CD4-positive, alpha-beta T cell treated with Interferon alpha-2 for 1 hour (primary cell): ENCODE measurements at regions not wholly inside any gene's neighbourhood (a gene's known extent, or its start where the extent isn't known, plus 50 kb on each side); places are given as distances from the start of the nearest gene placed in this dataset.
"Not testable (repeated sequence)": the region's sequence is repeated elsewhere in the genome, so short reads cannot be mapped to it uniquely, and the experiment has no call there.

Experiments used
- DNase-seq, 2 donors: peaks; one replicate each; pipeline ENCODE4 v3.0.0-alpha.2; 2020 to 2022

DNA sequence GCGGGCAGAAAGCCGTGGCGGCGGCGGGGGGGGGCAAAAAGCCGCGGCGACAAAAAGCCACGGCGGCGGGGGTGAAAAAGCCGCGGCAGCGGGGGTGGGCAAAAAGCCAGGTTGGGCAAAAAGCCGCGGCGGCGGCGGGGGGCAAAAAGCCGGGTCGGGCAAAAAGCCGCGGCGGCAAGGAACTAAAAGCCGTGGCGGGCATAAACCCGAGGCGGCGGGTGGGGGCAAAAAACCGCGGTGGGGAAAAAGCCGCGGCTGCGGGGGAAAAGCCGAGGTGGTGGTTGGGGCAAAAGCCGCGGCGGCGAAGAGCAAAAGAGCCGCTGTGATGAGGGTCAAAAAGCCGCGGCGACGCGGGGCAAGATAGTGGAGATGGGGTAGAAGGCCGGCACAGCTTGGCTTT, 1834.2 kb downstream of the FOXD4L5 start:
- DNase-seq: peak; percentile 1 to 12

DNA sequence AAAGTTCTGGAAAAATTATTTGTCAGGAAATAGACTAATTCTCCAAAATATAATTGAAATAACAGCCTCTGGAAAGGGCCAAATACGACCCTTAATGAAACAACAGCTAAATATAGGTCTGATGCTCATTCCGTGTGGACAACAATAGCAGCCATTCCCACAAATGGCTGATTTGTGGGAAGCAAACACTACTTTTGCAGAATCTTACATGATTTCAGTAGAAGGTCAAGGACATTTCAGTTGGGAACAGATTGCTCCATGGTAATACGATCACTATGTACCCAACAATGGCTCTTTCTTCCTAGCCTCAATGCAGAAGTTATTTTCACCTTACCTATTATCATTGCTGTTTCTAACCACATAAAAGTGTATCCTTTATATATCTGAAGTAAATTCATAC, 1859.9 kb downstream of the FOXD4L5 start:
- not testable (repeated sequence) for DNase-seq

DNA sequence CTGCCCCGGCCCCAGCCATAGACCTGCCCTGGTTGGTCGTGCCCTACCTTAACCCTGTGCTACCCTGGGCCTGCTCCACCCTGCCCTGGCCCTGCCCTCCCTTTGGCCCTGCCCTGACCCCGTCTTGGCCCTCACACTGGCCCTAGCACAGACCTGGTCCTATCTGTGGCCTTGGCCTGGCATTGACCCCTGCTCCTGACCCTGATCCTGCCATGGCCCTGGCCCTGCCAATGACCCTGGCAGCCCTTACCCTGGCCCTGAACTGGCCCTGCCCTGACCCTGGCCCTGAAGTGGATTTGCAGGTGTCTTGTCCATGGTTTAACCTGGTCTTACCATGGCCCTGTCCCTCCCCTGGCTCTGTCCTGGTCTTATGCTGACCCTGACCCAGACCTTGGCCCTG, 1894.1 kb downstream of the FOXD4L5 start:
- not testable (repeated sequence) for DNase-seq

DNA sequence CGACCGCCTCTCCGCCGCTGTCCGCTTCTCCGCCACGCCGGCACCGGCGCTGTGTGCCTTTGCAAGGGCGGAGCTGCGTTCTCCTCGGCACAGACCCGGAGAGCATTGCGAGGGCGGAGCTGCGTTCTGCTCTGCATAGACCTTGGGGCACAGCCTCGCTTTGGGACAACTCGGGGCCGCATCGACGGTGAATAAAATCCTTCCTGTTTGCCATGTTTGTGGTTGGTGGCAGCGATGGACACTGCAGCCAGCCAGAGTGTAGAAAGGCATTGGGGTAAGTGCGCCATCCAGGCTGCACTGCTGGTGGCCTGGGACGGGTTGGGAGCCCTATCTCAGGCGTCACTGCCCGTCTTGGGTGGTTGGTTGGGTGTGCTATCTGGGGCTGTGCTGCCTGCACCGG, 1899.5 kb downstream of the FOXD4L5 start:
- not testable (repeated sequence) for DNase-seq

DNA sequence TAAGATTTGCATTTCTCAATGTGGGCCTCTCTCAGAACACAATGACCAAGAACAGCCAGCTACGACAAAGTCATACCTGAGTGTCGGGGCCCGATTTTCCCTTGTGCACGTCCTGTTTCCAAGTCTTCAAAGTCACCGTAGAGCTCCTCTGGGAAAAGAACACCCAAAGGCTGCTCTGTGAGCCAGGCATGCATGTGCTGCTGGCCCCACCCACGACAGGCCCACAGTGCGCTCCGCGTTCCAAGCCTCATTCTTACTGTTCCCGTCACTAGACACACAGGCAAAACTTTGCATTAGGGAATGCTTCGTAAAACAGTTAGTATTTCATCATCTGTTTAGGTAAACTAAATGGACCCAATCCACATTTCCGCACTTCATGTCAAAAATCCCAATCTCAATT, 1905.1 kb downstream of the FOXD4L5 start:
- DNase-seq: not testable (repeated sequence)

DNA sequence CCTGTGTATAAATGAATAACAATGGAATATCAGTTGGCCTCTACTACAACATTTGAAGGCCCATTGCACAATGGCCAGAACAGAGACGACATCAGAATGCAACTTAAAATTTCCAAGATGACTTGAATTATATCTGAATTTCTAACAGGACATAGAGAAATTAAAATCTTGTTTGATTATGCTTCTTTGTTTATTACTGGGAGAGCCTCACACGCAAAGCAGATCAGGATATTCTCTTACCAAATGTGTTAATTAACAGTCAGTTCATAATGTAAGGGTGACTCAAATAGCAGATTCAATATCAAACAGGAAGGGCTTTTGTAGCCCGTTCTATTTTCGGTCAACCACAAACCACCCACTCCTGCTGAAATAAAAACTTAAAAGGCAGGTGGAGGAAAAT, 1930.8 kb downstream of the FOXD4L5 start:
- not testable (repeated sequence) for DNase-seq

DNA sequence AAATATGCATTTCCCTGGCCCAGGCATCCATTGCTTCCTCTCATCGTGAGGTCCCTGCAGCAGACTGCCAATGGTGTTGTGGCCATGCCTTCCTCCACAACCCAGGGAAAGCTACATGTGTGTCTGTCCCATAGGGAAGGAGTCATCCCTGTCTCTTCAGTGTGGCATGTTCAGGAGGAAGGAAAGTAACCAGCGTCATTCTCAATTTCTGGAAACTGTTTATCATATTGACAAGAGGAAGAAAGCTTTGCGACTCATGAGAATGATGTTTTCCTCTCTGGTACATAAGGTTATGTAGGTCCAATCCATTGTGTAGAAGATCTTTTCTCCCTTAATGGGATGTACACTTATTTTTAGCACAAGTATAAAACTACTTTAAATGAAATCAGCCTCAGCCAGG, 1937.7 kb downstream of the FOXD4L5 start:
- not testable (repeated sequence) for DNase-seq

DNA sequence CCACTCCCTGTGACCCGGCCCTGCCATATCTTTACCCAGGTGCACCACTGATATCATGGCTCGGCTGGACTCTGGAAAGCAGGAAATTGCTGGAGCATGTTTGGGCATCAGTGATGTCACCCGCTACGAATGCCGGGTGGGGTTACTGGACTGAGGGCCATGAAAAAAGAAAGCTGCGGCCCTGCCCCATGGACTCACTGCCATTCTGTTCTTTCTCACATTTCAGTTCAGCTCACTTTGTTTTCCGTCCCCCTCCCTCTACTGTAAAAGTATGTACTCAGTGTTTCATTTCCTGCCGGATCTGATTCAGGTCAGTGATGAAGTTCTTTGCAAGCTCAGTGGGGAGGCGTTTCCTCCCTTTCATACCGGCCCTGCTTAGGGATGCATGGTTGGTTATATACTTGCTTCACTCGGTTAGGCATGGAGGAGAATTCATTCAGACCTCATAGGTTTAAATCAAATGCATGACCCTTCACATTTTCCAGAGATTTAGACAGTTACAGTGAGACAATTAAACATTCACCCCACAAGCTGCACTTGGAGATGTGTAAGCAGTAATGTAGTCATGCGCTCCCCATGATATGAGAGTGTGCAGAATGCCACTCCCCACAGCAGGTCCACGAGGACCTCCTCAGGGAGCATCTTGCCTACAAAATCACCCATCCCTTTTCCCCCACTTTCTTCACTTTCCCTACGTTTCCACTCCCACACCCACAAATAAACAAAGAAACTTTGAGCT, 1938.5 kb downstream of the FOXD4L5 start:
- DNase-seq: peak in 1 of 2 donors; percentile 42

DNA sequence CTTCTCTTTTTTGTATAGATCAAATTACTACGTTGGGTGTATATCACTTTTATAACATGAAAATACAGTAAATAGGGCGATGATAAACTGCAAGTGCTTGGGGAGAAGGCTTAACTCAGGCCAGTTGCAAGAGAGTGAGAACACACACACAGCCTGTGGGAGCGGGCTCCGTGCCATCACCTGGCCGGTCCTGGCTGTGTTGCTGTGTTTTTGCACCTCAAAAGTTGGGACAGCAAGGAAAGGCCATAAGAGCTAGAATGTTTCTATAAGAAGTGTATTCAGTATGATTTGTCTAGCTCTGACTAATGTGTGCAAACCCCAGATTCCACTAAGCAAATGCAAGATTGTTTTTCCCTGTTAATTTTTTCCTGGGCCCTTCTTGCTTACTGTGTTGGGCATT, 1940.6 kb downstream of the FOXD4L5 start:
- not testable (repeated sequence) for DNase-seq

DNA sequence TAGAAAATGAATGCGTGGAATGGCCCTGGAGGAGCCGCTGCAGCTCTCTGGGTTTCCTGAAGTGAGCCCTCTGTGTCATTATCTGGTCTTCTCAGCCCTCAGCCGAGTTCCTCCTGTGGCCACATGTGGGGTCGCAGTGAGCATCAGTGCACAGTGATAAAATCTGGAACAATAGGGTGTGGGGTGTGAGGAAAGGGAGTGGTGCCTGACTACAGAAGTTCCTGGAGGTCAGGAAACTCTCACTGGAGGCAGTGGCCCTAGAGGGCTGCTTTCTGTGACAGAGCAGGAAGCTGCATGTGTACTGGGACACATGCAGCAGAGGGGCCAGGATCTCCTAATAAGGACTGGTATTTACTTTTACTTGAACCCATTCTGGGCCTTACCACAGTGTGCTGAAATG, 1942.5 kb downstream of the FOXD4L5 start:
- not testable (repeated sequence) for DNase-seq

DNA sequence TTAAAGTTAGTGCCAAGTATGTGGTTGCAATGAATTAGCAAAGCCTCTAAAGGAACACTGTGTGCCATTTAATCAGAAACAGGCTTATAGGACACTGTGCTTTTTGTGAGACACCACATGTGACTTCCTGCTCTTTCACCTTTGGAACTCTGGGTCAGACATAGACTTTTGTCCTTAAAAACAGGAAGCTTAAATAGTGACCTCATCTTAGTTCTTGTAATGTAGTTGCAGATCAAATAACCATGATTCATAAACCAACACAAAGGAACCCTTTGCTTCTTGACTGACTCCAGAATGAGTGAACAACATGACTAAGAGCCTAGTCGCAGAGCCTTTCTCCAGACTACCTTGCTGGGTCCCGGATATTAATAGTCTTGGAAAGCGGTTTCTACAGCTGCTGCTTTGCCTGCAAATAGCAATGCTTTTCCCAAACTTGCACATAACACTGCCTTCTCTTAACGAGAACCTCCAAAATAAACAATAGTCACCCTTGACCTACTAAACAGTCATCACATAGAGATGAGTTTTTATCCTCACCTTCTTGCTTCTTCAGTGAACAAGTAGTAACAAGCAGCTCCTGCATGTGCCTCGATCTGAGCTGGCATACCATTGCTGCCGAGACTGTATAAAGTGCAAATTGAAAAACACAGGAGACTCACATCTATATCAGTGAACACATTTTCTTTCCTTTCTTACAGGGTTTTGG, 1947.0 kb downstream of the FOXD4L5 start:
- DNase-seq: peak in 1 of 2 donors; percentile 46

DNA sequence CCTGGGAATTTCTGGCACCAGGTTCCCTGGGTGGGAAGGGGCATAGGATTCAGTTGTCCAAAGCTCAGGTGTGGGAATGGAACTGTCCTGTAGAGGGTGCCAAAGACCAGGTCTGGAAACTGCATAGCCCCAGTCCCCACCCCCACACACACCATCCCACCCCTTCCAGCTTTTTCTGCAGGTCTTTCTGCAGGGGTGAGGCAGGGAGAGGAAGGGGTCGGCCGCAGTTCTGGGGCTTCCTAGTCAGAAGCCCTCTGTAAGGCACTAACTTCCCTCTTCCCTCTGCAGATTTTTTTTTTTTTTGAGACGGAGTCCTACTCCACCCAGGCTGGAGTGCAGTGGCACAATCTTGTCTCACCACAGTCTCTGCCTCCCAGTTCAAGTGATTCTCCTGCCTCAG, 1949.7 kb downstream of the FOXD4L5 start:
- peak in 1 of 2 donors; percentile 6 for DNase-seq

DNA sequence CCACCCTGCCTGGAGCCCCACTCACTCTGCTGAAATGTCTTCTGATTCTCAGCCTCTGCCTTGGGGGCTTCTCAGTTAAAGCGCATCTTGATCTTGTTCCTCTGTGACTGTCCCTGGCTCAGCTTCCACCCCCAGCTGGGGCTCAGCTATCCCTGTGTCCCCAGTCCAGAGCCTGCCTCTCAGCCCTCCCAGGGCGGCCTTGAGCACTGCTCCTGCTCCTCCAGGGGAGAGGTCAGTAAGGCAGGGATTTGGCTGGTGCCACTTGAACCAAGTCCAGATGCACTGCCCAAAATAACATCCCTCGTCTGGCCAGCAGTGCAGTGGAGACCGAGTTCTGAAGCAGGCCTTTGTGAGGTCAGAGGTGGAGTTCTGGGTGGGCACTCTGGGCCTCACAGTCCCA, 1950.8 kb downstream of the FOXD4L5 start:
- DNase-seq: not testable (repeated sequence)

DNA sequence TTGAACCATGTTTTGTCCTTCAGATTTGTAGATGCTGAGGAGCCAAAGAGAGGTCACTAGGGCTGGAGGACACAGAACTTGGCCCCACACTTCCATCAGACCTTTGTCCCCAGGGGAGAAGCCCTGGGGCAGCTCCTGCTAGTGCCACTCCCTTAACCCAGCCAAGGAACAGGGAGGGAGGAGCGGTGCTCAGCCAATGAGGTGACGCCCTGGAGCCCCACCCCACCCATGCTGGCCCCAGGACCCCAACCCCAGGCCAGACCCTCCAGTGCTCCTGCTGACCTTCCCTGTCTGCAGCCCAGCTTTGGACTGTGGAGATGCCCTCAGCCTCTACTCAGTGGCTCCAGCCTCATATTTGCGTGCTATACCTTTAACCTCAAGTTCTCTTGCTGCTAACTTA, 1951.9 kb downstream of the FOXD4L5 start:
- not testable (repeated sequence) for DNase-seq

DNA sequence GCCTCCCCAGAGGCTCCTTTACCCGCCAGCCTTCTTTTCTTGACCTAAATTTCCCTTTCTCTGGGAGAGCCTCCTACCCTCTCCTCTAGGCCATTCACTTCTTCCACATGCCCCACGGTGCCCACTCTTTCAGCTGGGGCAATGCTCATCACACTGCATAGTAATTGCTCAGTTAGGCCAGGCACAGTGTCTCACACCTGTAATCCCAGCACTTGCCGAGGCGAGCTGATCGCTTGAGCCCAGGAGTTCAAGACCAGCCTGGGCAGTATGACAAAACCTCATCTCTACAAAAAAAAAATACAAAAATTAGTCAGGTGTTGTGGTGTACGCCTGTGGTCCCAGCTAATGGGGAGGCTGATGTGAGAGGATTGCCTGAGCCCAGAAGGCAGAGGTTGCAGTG, 1956.7 kb downstream of the FOXD4L5 start:
- DNase-seq: not testable (repeated sequence)

DNA sequence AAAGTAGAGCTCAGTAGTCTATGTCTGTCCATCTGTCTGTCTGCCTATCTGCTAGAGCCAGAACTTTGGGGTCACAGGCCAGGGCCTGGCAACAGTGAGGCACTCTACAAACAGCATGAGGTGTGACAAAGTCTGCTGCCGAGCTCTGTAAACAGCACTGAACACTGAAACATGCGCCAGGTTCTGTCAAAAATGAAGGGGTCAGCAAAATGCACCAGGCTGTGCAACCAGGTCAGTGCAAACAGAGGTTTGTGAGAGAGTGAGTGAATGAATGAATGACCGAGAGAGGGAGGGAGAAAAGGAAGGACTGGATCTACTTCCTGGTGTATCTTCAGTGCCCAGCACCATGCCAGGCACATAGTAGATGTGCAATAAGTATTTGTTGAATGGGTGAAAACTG, 1957.8 kb downstream of the FOXD4L5 start:
- DNase-seq: not testable (repeated sequence)

DNA sequence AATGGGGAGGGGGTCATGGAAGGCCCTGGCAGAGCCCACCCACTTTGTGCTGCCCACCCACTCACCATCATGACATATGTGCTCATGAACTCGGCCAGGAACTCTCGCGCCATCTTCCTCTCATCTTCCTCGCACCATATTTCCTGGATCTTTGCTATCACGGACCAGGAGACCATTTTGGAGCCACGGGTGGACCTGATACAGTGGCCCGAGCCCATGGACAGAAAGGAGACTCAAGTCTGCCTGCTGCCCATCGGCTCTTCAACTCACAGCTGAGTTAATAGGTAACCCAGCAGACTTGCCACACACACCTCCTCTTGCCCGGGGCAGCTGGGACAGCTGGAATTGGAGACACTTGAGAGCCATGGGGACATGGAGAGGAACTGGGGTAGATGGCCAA, 1958.3 kb downstream of the FOXD4L5 start:
- DNase-seq: not testable (repeated sequence)

DNA sequence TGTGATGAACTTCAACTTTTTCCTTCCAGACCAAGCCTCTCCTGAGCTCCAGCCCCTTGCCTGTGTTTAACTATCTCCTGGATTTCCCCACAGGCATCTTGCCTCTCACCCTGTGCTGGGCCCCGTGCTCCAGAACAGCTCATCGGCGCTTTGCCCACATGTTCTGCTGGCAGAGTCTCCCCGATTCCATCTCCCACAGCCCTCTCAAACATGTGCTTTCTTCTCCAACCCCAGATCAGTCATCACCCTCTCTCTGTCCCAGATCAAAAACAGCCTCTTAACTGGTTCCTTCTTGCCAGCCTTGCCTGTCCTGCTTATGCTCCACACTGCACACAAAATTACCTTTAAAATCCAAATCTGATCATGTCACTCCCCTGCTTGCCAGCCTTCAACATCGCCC, 1959.3 kb downstream of the FOXD4L5 start:
- not testable (repeated sequence) for DNase-seq

DNA sequence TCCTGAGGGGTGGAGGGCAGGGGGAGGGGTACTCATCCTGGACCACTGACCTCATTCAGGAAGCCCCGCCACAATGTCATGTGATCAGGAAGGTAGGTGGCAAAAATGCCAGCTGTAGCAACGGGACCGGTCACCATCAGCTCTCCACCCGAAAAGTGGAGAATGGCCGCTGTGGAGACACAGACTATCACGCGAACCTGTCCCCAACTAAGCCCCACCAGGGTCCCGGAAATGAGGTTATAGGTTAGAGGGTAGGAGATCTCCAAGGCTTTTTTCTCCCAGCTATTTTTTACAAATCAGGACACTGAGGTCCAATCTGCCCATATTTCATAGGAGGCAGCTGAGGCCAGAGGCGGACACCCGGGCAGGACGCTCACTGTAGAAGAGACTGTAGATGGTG, 1966.9 kb downstream of the FOXD4L5 start:
- DNase-seq: not testable (repeated sequence)

DNA sequence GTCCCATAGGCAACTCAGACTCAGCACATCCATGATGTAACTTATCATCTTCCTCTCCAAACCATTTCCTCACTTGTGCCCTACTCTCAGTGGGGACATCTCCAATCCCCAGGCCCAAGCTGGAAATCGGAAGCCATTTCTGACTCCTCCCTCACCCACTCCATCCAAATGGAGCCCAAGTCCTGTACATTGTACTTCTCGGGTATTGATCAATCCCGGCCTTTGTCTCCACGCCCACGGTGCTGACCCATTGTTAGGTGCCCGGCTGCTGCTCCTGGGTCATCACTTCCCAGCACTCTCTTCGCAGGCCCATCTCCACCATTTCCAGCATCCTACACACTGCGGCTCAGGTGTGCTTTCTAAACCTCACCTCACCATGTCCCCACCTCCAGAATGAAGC, 1969.6 kb downstream of the FOXD4L5 start:
- DNase-seq: not testable (repeated sequence)

DNA sequence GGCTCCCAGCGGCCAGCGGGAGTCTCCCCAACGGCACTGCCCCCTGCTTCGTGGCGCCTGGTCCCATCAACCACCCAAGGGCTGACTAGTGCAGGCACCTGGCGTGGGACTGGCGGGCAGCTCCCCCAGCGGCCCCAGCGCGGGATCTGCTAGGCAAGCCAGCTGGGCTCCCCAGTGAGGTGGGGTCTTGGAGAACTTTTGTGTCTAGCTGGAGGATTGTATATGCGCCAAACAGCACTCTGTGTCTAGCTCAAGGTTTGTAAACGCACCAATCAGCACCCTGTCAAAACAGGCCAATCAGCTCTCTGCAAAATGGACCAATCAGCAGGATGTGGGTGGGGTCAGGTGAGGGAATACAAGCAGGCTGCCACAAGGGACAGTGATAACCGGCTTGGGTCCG, 1988.2 kb downstream of the FOXD4L5 start:
- DNase-seq: not testable (repeated sequence)

DNA sequence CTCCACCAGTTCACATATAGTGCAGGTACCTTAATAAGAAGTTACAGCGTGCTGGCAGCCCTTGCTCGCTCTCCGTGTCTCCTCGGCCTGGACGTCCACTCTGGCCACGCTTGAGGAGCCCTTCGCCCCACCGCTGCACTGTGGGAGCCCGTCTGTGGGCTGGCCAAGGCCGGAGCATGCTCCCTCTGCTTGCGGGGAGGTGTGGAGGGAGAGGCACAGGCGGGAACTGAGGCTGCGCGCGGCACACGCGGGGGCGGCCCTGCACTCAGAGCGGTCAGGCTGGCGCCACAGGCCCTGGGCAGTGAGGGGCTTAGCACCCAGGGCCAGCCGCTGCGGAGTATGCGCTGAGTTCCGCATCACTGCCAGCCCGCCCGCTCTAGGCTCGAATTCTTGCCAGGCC, 1988.6 kb downstream of the FOXD4L5 start:
- not testable (repeated sequence) for DNase-seq

DNA sequence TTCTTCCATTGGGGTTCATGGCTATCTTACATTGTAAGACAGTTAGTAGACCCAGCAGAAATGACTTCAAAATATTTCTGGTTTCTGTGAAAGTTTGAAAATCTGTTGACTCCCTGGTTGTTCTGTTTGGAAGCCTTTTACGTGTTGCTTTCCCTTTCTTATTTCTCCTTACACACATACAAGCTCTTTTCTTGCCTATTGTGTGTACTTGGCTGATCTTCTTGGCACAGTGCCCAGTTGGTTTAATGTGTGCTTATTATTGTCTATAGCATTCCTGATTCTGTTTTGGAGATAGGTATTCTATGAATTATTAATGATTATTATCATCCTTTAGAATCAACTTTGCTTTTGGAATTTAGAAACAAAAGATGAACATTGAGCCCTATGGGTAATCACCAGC, 1995.0 kb downstream of the FOXD4L5 start:
- not testable (repeated sequence) for DNase-seq
